ENCODE measurements at regions not wholly inside any gene's neighbourhood (a gene's known extent, or its start where the extent isn't known, plus 50 kb on each side); places are given as distances from the start of the nearest gene placed in this dataset.

DNA sequence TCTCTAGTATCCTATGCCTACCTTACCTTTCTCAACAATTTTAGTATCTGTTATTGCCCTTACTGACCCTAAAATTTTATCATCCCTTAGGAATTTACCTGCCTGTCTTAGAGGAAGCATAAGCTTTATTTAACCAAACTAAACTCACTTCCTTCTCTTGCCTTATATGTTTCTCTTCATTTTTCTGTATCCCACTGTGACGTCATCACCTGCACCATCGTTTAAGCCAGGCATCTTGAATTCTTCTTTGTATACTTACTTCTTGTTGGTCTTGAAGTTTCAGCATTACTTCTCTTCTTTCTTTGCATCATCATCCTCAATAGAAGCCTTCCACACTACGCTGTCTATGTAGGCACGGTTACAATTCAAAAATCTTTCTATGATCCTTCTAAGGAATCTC, 231.0 kb upstream of the SMIM30 start:
- TF ChIP-seq CTCF (conservative IDR thresholded peaks at IDR 0.05; ENCODE audit: low read depth, low read length) (no peak), MXI1 (IDR thresholded peaks at IDR 0.05; ENCODE audit: borderline replicate concordance, low read depth, low read length) (no peak), POLR2A (IDR thresholded peaks at IDR 0.05; ENCODE audit: low read depth, low read length) (no peak), RCOR1 (IDR thresholded peaks at IDR 0.05; ENCODE audit: insufficient replicate concordance, low read length) (no peak)

All from IMR-90 (cell line).